ENCODE measurements at regions not wholly inside any gene's neighbourhood (a gene's known extent, or its start where the extent isn't known, plus 50 kb on each side); places are given as distances from the start of the nearest gene placed in this dataset.

DNA sequence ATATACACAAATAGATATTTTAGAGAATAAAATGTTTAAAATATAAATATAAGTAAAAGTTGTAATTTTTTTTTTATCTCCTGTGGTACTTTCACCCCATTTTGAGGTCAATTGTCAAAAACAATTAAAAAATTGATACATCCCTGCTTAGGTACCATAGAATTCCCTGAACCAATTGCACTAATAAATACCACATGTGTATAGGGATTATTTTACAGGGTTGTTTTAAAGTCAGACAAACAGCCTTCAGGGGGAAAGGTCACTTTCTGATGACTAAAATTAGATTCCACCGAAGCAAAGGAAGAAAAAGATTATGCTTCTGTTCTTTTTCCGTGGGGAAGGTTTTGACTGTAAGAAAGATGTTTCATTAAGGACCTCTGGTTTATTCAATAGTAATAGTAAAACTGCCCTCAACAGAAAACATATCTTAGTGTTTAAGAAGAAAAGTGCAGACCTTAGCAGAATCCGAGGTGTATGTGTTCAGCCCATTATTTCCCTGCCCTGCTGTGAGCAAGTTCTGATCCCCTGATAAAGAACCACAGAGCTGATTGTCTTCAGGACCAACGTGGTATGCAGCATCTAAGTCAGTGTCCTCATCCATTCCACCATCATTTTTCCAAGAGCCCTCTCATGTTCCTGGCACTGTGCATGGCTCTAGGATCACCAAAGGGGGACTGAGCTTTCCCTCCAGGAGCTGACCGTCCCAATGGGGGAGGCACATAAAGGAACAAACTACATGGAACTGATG lies 132.9 kb upstream of the IL12A start:
- FAIRE-seq: no peak
- no peaks in the 10 kb centered on the region for H3K36me3 ChIP-seq (ENCODE audit: control insufficient read depth, insufficient read depth, low read length)
- H3K4me3 ChIP-seq (ENCODE audit: low read depth, low read length): no peak overlapping the region
- TF ChIP-seq, protein P1, sequence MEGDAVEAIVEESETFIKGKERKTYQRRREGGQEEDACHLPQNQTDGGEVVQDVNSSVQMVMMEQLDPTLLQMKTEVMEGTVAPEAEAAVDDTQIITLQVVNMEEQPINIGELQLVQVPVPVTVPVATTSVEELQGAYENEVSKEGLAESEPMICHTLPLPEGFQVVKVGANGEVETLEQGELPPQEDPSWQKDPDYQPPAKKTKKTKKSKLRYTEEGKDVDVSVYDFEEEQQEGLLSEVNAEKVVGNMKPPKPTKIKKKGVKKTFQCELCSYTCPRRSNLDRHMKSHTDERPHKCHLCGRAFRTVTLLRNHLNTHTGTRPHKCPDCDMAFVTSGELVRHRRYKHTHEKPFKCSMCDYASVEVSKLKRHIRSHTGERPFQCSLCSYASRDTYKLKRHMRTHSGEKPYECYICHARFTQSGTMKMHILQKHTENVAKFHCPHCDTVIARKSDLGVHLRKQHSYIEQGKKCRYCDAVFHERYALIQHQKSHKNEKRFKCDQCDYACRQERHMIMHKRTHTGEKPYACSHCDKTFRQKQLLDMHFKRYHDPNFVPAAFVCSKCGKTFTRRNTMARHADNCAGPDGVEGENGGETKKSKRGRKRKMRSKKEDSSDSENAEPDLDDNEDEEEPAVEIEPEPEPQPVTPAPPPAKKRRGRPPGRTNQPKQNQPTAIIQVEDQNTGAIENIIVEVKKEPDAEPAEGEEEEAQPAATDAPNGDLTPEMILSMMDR (IDR thresholded peaks at IDR 0.05; ENCODE audit: insufficient read depth, low read length, severe bottlenecking): no peak
- no peak for DNase-seq (ENCODE audit: low read depth)
- H3K27me3 ChIP-seq (ENCODE audit: control insufficient read depth, insufficient read depth, low read length): no peaks in the 10 kb centered on the region

GRCh38 chr3:159856590-159857104 lies 132.0 kb upstream of the IL12A start:
- Histone ChIP-seq H3K27me3 (ENCODE audit: control insufficient read depth, insufficient read depth, low read length) (no peaks in the 10 kb centered on the region), H3K4me3 (ENCODE audit: low read depth, low read length) (no peak overlapping the region), H3K36me3 (ENCODE audit: control insufficient read depth, insufficient read depth, low read length) (no peaks in the 10 kb centered on the region)
- DNase-seq (ENCODE audit: low read depth) (no peak), FAIRE-seq (no peak)
- TF ChIP-seq, protein P1 (IDR thresholded peaks at IDR 0.05; ENCODE audit: insufficient read depth, low read length, severe bottlenecking): no peak

- Histone ChIP-seq H3K36me3 (ENCODE audit: control insufficient read depth, insufficient read depth, low read length) (no peaks in the 10 kb centered on the region), H3K4me3 (ENCODE audit: low read depth, low read length) (no peak overlapping the region), H3K27me3 (ENCODE audit: control insufficient read depth, insufficient read depth, low read length) (no peaks in the 10 kb centered on the region)
- TF ChIP-seq, protein P1 (IDR thresholded peaks at IDR 0.05; ENCODE audit: insufficient read depth, low read length, severe bottlenecking): no peak
- DNase-seq (ENCODE audit: low read depth) (no peak), FAIRE-seq (no peak)
These were observed 130.8 kb upstream of the IL12A start for GRCh38 chr3:159857840-159858239.

DNA sequence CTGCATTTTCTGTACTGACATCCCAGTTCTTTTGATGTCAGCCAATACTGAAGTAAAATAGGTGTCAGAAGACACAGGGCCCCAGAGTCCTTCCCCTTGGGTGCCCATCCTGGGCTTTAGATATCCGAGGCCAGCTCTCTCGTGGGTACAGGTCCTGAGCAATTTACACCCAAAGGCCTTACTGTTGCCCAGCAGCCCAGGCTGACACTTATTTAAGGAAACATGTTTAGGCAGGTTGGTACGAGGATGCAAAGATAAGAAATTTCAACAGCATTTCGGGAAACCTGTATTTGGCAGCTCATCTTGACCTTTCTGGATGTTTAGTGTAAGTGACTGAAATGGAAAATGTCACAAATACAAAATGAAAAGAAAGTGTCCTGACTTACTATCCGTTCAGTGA lies 130.0 kb upstream of the IL12A start:
- no peak for FAIRE-seq
- Histone ChIP-seq H3K27me3 (ENCODE audit: control insufficient read depth, insufficient read depth, low read length) (no peaks in the 10 kb centered on the region), H3K4me3 (ENCODE audit: low read depth, low read length) (no peak overlapping the region), H3K36me3 (ENCODE audit: control insufficient read depth, insufficient read depth, low read length) (no peaks in the 10 kb centered on the region)
- TF ChIP-seq, protein P1 (IDR thresholded peaks at IDR 0.05; ENCODE audit: insufficient read depth, low read length, severe bottlenecking): no peak
- DNase-seq (ENCODE audit: low read depth): peak; percentile 76

- Histone ChIP-seq H3K36me3 (ENCODE audit: control insufficient read depth, insufficient read depth, low read length) (no peaks in the 10 kb centered on the region), H3K4me3 (ENCODE audit: low read depth, low read length) (no peak overlapping the region), H3K27me3 (ENCODE audit: control insufficient read depth, insufficient read depth, low read length) (no peaks in the 10 kb centered on the region)
- no peak for FAIRE-seq
- no peak for DNase-seq (ENCODE audit: low read depth)
- TF ChIP-seq, protein P1 (IDR thresholded peaks at IDR 0.05; ENCODE audit: insufficient read depth, low read length, severe bottlenecking): no peak
These were observed 129.2 kb upstream of the IL12A start for GRCh38 chr3:159859424-159859823.

DNA sequence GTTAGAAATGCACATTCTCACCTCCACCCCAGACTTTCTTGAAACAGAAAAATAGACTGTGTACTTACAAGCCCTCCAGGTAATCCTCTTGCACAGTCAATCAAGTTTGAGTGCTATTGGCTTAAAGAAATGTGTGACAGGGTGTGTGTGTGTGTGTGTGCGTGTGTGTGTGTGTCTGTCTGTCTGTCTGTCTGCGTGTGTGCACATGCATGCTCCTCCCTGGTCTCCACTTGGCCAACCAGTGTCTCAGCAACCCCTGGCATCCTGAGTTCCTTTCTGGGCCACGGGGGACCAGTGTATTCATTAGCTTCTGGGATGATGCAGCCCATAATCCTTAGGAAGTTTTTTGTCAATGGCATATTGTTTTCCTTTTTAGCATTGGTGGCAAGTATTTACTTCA lies 128.8 kb upstream of the IL12A start:
- Histone ChIP-seq H3K36me3 (ENCODE audit: control insufficient read depth, insufficient read depth, low read length) (no peaks in the 10 kb centered on the region), H3K4me3 (ENCODE audit: low read depth, low read length) (no peak overlapping the region), H3K27me3 (ENCODE audit: control insufficient read depth, insufficient read depth, low read length) (no peaks in the 10 kb centered on the region)
- TF ChIP-seq, protein P1 (IDR thresholded peaks at IDR 0.05; ENCODE audit: insufficient read depth, low read length, severe bottlenecking): no peak
- no peak for FAIRE-seq
- DNase-seq (ENCODE audit: low read depth): no peak

All from bronchial epithelial cell (primary cell).